Left ventricle myocardium superior (tissue), 1 donor: ENCODE measurements at regions not wholly inside any gene's neighbourhood (a gene's known extent, or its start where the extent isn't known, plus 50 kb on each side); places are given as distances from the start of the nearest gene placed in this dataset.

Experiments
- ATAC-seq: fragments of 200-7000 bp; cut with Tn5 transposase; one replicate; pipeline ENCODE4 v1.9.1; 2020; ENCODE audit warnings: mild to moderate bottlenecking, moderate library complexity
- DNase-seq: peaks from one replicate; pipeline ENCODE4 v3.0.0-alpha.2; 2020
- intact Hi-C: fragments of 100-400 bp; cut with micrococcal nuclease; formaldehyde crosslinking; loops from one replicate; pipeline ENCODE4 v1.11.0; 2022
- donor health status: DM: no; HTN: yes; CAD: no; lungs with severe emphysema.

DNA sequence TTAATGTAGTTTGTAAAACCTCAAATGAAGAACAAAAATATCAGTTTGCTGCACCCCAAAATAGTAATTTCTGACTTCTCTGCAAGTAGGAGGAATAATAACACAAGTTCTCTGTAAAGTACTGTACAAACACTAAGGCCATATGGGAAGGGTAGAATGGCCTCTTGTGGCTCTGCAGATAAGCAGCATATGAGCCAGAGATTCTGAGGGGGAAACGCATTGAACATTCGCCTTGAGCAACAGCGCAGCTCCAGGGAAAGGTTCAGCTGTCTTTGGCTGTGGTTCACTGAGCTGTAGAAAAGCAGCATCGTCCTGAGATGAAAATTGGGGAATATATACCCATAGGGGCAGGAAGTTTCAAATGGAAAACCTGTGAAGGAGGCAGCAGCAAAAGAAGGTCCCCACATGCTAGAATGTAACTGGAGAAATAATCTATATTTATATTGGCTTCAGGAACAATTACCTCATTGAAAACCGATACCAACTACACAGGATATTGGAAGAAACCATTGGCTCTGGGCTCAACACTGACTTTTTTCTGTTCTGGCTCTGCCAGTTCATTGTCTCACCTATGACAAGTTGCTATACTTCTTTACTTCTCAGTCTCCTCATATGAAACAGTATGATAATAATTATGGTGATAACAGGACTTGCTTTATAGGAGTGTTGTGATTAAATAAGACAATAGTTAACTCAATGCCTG, 357.6 kb upstream of the CPEB2 start:
- no peak for ATAC-seq
- intact Hi-C loops: no loop called here
- no peak for DNase-seq

DNA sequence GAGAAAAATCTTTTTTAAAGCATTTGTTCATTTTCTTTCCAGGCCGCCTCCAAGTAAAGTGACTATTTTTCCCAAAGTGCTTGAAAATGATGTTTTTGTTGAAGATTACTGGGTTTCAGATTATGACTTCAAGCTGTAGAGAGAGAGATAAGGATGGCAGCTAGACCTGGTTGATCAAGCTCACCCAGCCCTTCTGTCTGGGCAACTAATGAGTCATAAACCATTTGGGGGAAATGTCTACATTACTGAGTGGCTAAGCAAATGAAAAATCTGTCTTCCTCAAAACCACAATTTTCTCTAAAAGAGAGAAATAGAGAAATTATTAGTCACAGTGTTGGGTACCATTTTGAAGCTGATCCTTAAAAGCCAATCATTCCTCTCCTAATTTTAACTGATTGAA, 355.4 kb upstream of the CPEB2 start:
- intact Hi-C loops: no loop called here
- DNase-seq: no peak
- no peak for ATAC-seq

DNA sequence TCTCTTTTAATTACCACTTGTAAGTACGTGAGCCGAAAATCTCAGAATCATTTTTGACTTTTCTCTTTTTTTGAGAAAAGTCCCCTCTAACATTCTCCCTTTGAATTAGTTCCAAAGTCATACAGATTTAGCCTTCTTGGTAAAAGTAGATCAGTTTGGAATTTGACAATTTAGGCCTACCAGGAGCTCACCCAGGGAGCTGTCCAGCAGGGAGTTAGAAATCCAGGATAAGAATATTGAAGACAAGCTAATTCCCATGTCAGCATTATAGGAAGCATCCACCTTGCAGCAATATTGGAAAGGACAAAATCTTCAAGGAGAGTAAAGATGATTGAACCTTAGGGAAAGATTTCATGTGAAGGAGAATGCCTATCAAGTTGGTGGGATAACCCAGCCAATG, 352.2 kb upstream of the CPEB2 start:
- DNase-seq (no peak), ATAC-seq (no peak)
- intact Hi-C loops: no loop called here

DNA sequence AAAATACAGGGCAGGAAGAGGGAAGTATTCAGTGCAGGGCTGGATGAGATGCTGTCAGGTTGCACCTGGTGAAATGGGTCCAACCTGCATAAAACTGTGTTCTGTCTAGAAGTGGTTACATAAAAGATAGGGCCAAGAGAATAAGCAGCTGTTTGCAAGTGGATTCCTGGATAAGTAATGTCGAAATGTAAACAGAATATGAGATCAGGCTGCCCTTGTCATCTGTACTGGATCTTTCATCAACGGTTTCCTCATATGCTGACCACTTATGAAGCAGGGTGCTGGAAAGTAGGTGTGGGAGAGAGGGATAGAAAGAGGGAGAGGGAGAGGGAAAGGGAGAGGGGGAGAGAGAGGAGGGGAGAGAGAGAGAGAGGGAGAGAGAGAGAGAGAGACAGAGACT, 349.8 kb upstream of the CPEB2 start:
- DNase-seq: no peak
- intact Hi-C loops: no loop called here
- no peak for ATAC-seq

DNA sequence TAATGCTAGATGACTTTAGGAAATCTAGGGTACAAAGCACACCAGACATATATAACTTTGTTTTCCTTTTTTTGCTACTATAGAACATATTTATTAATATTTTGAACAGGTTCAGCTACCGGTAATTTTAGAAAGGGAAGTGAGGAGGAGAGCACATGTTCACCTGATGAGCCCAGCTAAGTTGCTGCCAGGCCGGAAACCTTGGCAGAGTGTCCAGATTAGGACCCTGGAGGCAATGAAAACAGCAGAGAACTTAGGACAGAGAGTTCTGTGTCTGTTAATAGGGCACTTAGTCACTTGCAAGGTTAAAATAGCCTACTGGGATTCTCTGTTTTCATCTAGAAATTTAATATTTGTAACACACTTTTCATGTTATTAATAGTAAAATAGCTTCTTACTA, 348.9 kb upstream of the CPEB2 start:
- peak; percentile 86 for ATAC-seq
- intact Hi-C loops: no loop called here
- peak; percentile 28 for DNase-seq

DNA sequence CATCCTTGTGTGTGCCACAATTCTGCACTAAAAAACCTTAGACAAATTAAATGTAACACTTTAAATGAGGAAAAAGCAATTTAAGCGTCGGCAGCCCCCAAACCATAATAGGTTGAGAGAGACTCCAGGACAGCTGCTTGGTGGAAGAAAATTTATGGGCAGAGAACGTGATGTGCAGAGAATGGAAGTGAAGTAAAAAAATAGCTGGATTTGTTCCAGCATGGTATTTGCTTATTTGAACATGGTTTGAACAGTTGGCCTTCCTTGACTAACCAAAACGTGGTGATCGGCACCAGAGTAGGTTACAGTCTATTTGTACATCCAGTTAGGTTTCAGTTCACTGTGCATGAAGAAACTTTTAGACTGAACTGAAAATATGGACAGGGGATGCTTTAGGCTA, 343.0 kb upstream of the CPEB2 start:
- ATAC-seq: no peak
- intact Hi-C loops: no loop called here
- no peak for DNase-seq

DNA sequence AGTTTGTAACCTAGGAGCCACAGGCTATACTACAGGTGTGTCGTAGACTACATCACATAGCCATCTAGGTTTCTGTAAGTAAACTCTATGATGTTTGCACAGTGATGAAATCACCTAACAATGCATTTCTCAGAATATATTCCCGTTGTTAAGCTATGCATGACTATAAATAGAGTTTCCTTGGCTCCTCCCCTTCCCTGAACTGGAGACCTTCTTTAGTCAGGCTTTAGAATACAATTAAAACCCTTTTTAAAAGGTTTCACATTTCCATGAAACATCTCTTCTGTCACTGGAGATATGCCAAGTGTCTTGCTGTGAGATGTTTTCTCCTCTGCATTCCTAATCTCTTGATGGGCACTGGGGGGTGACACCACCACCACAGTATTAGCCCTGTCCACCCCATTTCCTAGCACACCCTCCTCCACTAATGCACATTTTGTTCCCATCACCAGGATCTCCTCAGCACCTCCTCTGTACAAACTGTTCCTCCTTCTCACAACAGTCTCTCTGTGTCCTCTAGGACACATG, 334.6 kb upstream of the CPEB2 start:
- ATAC-seq (no peak), DNase-seq (no peak)
- intact Hi-C loops: no loop called here

DNA sequence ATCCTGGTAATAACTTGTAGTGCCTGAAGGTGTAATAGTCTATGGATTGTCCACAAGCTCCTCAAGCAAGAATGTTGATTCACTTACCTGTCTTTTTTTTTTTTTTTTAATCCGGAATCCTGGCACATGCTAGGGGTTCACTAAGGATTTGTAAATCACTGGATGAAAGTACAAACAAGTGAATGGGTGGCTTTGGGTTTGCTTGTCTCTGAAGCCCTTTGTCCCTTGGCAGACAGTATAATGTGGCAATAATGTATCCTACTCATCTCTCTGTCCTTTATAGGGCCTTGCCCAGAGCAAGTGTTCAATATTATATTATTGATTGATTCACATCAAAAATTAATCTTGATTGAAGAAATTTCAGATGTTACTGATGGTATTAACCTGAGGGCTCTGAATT, 334.0 kb upstream of the CPEB2 start:
- no peak for DNase-seq
- intact Hi-C loops: no loop called here
- no peak for ATAC-seq

DNA sequence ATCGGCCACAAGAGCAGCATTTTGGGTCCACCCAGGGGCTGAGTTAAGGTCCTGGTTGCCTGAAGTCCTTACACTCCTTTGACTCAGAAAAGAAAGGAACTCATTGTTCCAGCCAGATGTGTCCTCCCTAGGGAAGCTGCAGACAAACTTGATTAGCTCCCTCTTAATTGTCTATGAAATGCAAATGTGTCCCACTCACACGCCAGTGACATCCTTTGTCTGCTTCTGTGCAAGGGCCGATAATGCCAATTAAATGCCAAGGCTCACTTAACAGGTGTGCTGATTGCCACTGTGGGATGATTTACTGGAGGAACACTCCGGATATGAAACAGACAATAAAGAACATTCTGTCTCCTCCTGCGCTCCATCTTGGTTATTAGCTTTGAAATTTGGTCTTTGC, 332.9 kb upstream of the CPEB2 start:
- DNase-seq: no peak
- intact Hi-C loops: no loop called here

DNA sequence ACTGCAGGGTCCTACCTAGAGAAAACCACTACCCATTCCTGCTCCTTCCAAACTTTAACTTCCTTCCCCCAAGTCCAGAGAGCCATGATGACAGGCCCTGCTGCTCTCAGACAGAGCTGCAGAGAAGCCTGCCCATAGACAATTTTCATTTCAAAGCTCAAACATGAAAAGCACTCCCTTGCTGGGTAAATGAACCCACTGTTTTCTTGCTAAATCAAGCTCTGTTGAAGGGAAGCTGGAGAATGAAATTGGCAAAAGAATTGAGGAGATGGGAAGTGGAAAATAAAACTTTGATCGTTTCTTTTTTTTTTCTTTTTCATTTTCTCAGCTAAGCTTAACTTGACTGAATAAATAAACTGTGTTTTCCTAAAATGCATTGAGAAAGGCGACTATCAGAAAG, 331.1 kb upstream of the CPEB2 start:
- intact Hi-C loops: no loop called here
- ATAC-seq (no peak), DNase-seq (no peak)

More for the DNA sequence above, 332.9 kb upstream of the CPEB2 start:
- no peak for ATAC-seq

DNA sequence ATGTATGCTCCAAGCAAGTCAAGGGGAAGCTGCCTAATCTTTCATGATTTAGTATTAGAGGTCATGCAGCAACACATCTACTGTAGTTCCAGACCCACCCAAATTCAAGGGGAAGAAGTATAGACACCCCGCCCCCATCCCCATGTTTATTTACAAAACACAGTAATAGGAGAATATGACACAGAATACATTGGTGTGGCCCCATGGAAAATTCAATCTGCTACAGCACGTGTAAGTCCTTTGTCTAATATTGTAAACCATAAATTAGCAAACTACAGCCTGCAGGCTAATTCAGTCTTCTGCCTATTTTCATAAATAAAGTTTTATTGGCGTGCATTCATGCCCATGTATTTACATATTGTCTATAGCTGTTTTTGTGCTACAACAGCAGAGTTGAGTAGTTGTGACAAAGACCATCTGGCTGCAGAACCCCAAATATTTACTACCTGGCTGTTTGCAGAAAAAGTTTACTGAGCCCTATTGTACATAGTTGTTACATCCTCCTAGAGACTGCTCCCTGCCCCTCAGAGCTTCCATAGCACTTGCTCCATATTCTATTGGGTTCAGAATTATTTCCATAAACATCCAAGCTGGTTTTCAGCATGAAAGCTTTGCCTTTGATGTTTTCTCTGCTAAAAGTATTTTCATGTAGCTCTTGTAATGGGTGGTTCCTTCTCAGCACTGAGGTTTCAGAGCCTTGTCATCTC, 326.8 kb upstream of the CPEB2 start:
- DNase-seq (no peak), ATAC-seq (no peak)
- intact Hi-C loops: no loop called here

DNA sequence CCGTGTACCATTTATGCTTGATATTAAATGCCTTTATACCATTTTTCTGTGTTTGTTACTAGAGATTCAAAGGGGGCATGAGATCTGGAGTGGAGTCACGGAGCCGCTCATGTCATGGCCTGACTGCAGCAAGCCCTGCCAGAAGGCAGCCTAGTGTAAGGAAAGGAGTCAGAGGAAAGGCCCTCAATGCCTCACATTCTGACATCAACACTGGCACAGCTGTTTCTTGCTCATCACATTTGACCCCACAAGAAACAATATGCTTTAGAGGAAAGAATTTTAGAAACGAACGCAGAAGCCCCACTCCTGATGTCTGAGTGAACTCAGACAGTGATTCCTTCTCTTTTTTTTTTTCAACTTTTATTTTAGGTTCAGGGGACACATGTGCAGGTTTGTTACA, 322.4 kb upstream of the CPEB2 start:
- intact Hi-C loops: no loop called here
- DNase-seq: no peak
- no peak for ATAC-seq

DNA sequence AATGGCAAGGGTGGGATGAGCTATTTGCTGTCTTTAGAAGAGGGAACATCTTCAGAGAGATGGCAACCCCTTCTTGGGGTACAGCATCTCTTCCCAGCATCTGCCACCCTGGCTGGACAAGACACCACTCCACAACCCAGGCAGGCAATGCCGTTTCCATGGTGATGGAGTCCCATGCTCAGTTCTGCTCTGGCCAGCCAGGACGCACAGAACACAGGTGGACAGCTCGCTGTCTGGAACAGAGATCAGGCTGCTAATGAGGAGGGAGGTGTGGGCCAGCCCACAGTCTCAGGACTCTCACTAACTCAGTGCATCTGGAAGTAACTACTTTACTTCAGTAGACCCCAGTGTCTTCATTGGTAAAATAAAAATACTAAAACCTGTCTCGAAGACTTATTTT, 321.0 kb upstream of the CPEB2 start:
- ATAC-seq (no peak), DNase-seq (no peak)
- intact Hi-C loops: no loop called here

DNA sequence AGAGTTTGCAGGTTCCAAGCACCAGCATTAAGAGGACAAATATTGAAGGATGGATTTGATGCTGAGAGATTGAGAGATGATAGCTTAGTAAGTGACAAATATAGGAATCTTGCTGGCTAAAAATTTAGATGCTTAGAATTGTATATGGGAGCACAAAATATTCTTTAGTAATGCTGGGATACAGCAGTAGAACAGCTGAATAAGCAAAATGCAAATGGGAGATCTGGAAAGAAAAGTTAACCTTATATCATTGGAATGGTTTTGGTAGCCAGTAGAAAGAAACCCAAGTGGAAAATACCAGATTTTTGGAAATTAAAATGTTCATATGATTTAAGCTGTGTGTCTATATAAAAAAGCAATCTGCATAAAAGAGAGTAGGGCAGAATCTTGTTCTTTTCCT, 308.6 kb upstream of the CPEB2 start:
- DNase-seq (no peak), ATAC-seq (no peak)
- intact Hi-C loops: no loop called here

DNA sequence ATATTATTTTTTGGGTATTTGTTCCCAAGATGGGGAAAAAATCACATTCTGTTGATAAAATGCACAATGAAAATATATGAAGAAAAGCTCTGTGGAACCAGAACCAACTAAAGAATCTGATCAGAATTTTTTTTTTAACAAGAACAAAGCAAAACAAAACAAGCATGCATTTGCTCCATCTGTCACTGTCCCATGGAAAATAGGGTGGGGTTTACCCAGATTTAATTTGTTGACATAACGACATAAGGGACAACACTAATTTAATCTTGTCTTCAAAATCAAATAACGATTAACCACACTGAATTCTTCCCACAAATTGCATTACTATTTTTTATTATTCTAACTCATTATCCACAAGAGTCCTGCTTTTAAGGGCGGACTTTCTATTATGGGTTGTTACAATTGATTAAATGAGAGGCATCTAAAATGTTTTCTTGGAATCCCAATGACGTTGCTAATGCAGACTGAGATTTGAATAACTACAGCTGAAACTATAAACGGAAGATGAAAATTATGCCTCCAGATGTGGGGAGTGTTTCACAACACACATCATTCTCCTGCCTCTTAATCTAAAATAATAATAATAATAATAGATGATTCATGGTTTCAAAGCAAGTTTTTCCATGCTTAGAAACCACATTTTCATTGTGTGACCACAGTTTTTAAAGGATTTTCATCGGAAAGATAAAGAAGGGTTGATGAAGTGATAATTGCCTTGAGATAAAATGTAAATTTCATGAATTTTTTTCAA, 307.0 kb upstream of the CPEB2 start:
- intact Hi-C loops: no loop called here
- ATAC-seq (no peak), DNase-seq (no peak)

DNA sequence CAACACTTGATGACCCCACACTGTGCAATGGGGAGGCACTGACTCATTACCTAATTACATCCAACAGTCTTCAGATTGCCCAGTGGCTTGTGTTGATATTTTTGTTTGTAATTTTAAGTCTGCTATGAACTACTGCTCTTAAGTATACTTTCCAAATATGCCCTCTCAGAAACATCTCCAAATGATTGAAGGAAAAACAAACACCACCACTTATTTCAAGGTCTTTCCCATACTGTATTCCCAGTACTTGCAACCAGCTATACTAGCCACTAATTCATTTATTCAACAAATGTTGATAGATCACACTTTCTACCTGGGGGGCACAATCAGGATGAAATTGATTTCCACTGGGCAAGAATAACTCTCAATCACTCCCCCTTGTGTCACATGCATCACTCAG, 302.2 kb upstream of the CPEB2 start:
- ATAC-seq: no peak
- intact Hi-C loops: no loop called here
- DNase-seq: no peak

DNA sequence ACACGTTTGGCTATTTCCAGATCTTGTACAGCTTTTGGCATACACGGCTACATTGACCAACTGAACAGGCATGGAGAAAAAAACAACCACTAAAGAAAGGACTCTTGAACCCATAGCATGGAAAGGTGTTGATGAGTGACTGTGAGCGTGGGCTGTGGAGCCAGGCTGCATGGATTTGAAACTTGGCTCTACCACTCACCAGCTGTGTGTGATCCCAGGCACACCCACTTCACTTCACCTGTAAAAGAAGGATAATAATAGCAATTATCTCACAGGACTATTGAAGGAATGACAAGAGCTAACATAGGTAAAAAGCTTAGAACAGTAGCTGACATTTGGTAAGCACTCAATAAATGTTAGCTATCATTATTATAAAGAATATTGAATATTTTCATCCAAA, 301.7 kb upstream of the CPEB2 start:
- ATAC-seq: no peak
- intact Hi-C loops: no loop called here
- DNase-seq: no peak

DNA sequence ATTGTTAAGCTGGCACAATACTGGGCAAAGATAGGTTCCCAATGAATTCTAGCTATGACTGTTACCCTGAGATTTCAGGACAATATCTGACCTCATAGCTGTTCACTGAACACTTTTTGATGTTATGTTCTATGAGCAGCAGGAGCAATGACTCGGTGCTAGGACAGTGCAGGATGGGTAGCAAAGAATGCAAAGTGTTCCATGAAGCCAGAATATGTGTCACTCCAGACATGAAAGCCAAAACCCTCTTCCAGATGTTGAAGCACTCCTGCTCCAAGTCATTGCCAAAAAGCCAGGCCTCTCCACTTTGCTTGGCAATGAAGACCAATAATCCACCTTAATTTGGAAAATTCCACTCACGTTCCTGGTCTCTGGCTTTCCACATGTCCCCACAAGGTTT, 300.9 kb upstream of the CPEB2 start:
- intact Hi-C loops: no loop called here
- DNase-seq (no peak), ATAC-seq (no peak)

DNA sequence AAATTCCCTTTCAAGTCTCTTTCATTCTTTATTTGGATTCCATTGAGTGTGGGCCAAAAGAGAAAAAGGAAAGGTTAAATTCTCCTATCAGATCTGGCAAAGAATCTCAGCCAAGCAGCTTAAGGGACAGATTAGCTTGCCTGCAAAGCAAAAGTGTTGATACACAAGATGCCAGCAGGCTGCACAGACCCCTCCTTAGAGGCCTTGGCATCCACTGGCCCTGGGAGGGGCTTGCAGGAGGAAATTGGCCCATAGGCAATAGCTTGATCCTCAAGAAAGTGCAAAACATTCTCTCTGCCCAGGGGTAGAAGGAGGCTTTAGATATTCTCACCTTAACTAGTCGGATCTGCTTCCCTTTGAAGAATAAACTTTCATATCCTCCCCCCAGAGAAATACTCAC, 300.4 kb upstream of the CPEB2 start:
- intact Hi-C loops: no loop called here
- DNase-seq: peak; percentile 24
- ATAC-seq: no peak

DNA sequence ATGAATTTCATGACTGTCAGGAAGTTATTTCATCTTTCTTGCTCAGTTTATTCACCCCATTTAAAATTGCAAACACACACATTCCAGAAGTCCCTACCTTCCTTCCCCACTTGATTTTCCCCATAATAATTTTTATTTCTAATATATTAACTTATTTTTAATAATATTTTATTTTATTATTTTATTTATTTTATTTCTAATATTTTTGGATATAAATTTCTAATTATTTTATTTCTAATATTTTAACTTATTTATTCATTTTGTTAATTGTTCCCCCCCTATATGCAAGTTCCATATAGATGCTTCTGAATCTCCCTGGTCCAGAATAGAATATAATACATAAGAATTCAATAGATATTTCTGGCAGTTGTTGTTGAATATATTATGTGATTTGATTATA, 293.7 kb upstream of the CPEB2 start:
- DNase-seq: no peak
- intact Hi-C loops: no loop called here
- ATAC-seq: no peak
